ENCODE measurements at regions not wholly inside any gene's neighbourhood (a gene's known extent, or its start where the extent isn't known, plus 50 kb on each side); places are given as distances from the start of the nearest gene placed in this dataset.
A peak's percentile ranks its signal among the peaks of the same experiment; 100 is the strongest.

GRCh38 chr6:24987446-24988115, 51.8 kb upstream of the RIPOR2 start:
- H3K36me3 ChIP-seq (ENCODE audit: low read depth) = no peaks in the 10 kb centered on the region
- DNase-seq = no peak
- H3K79me2 ChIP-seq (ENCODE audit: low read depth) = no peaks in the 10 kb centered on the region
- BruUV-seq (replicated peaks) = no TSS peak
- H3K9me3 ChIP-seq (ENCODE audit: insufficient read depth, low read depth) = 0 out of 2 replicates have a peak, but pooled peaks cover 4% of the 10 kb centered on the region
- H3K27ac ChIP-seq = no peak overlapping the region
- no peaks in the 10 kb centered on the region for H3K9me2 ChIP-seq (ENCODE audit: insufficient read depth)
- H3F3A ChIP-seq (ENCODE audit: insufficient read depth, low read depth) = peaks cover 1% of the 10 kb centered on the region; the same call in 1 of the 2 replicates
- no peak overlapping the region for H2AFZ ChIP-seq
- no peaks in the 10 kb centered on the region for H3K27me3 ChIP-seq (ENCODE audit: insufficient read depth, low read depth)
- TF ChIP-seq CTCF (conservative IDR thresholded peaks at IDR 0.05) = no peak
- no peak for TF ChIP-seq EZH2 (IDR thresholded peaks at IDR 0.05; ENCODE audit: low read depth)
- H4K20me1 ChIP-seq (ENCODE audit: insufficient read depth) = no peaks in the 10 kb centered on the region
- ChIA-PET CTCF (interaction anchor here (1.0 kb wide), 1 partner anchor 132 kb away, joined by 4 read pairs; no protein-coding TSS in a partner anchor), POLR2A (ENCODE audit: unreplicated experiment) (no interaction called here)
- H3K4me3 ChIP-seq = no peak overlapping the region
- H3K4me1 ChIP-seq (replicated peaks; ENCODE audit: insufficient read depth) = peaks cover 8% of the 10 kb centered on the region
- intact Hi-C loops (cut with micrococcal nuclease; ENCODE audit: unreplicated experiment) = no loop called here
- H3K4me2 ChIP-seq = no peak overlapping the region

- no peak for DNase-seq
- ChIA-PET POLR2A (ENCODE audit: unreplicated experiment) (no interaction called here), CTCF (no interaction called here)
- Histone ChIP-seq H3K4me1 (replicated peaks; ENCODE audit: insufficient read depth) (no peaks in the 10 kb centered on the region), H3K27me3 (ENCODE audit: insufficient read depth, low read depth) (no peaks in the 10 kb centered on the region), H3K79me2 (ENCODE audit: low read depth) (no peaks in the 10 kb centered on the region), H3K9me3 (ENCODE audit: insufficient read depth, low read depth) (peaks cover 4% of the 10 kb centered on the region; the same call in 1 of the 2 replicates), H3F3A (ENCODE audit: insufficient read depth, low read depth) (no peaks in the 10 kb centered on the region), H3K36me3 (ENCODE audit: low read depth) (no peaks in the 10 kb centered on the region), H3K4me3 (no peak overlapping the region), H4K20me1 (ENCODE audit: insufficient read depth) (no peaks in the 10 kb centered on the region), H2AFZ (no peak overlapping the region), H3K9me2 (ENCODE audit: insufficient read depth) (no peaks in the 10 kb centered on the region), H3K4me2 (no peak overlapping the region), H3K27ac (no peak overlapping the region)
- TF ChIP-seq CTCF (conservative IDR thresholded peaks at IDR 0.05) = no peak
- TF ChIP-seq EZH2 (IDR thresholded peaks at IDR 0.05; ENCODE audit: low read depth) = no peak
- intact Hi-C loops (cut with micrococcal nuclease; ENCODE audit: unreplicated experiment) = no loop called here
- no TSS peak for BruUV-seq (replicated peaks)
These were observed 52.8 kb upstream of the RIPOR2 start for GRCh38 chr6:24988562-24988961.

GRCh38 chr6:24990236-24990845, 54.6 kb upstream of the RIPOR2 start:
- no peaks in the 10 kb centered on the region for H3F3A ChIP-seq (ENCODE audit: insufficient read depth, low read depth)
- no peak overlapping the region for H2AFZ ChIP-seq
- BruUV-seq (replicated peaks) = no TSS peak
- no peak overlapping the region for H3K27ac ChIP-seq
- H4K20me1 ChIP-seq (ENCODE audit: insufficient read depth) = no peaks in the 10 kb centered on the region
- peaks cover 4% of the 10 kb centered on the region; the same call in 1 of the 2 replicates for H3K9me3 ChIP-seq (ENCODE audit: insufficient read depth, low read depth)
- H3K4me2 ChIP-seq = no peak overlapping the region
- peak; percentile 18 to 65 for DNase-seq
- H3K4me1 ChIP-seq (replicated peaks; ENCODE audit: insufficient read depth) = no peaks in the 10 kb centered on the region
- no peaks in the 10 kb centered on the region for H3K36me3 ChIP-seq (ENCODE audit: low read depth)
- ChIA-PET POLR2A (ENCODE audit: unreplicated experiment) (interaction anchor here (0.6 to 0.7 kb wide), 4 partner anchors 8 to 517 kb away, joined by 3 to 16 read pairs (median 6); no protein-coding TSS in a partner anchor), CTCF (interaction anchor here (0.6 to 3.0 kb wide), 7 partner anchors 8 to 556 kb away, joined by 3 to 30 read pairs (median 5); no protein-coding TSS in a partner anchor)
- H3K79me2 ChIP-seq (ENCODE audit: low read depth) = no peaks in the 10 kb centered on the region
- no peak overlapping the region for H3K4me3 ChIP-seq
- no peak for TF ChIP-seq CTCF (conservative IDR thresholded peaks at IDR 0.05)
- TF ChIP-seq EZH2 (IDR thresholded peaks at IDR 0.05; ENCODE audit: low read depth) = no peak
- no peaks in the 10 kb centered on the region for H3K27me3 ChIP-seq (ENCODE audit: insufficient read depth, low read depth)
- H3K9me2 ChIP-seq (ENCODE audit: insufficient read depth) = no peaks in the 10 kb centered on the region
- intact Hi-C loops (cut with micrococcal nuclease; ENCODE audit: unreplicated experiment) = loop anchor here (1.0 to 5.0 kb wide), 2 partner anchors 9 to 58 kb away; no protein-coding TSS in a partner anchor

Measured in PC-9 (cell line).